SK-N-SH (cell line): ENCODE measurements at regions not wholly inside any gene's neighbourhood (a gene's known extent, or its start where the extent isn't known, plus 50 kb on each side); places are given as distances from the start of the nearest gene placed in this dataset.

Source experiments
- EP300 ChIP-seq, 2 experiments: IDR thresholded peaks; 2 replicates each; pipeline versions ENCODE4 v1.4.0 to v1.6.1; 2012; ENCODE audit warnings: borderline replicate concordance in 1 of 2, low read depth in 1 of 2, low read length in 1 of 2
- EZH2phosphoT487 ChIP-seq: fragments of 200-600 bp; sonication (generic); IDR thresholded peaks from 2 replicates; pipeline ENCODE4 v1.6.1; 2017; ENCODE audit warnings: low read depth, mixed run types, mild to moderate bottlenecking, antibody characterized with exemption, moderate library complexity, borderline replicate concordance
- FOSL2 ChIP-seq: IDR thresholded peaks from 2 replicates; pipeline ENCODE4 v1.4.0; 2012; ENCODE audit warnings: low read depth, mild to moderate bottlenecking, moderate library complexity, borderline replicate concordance
- FOXJ3 ChIP-seq: sonication (generic); formaldehyde crosslinking; IDR thresholded peaks from 2 replicates; pipeline ENCODE4 v1.5.1; 2020; ENCODE audit warnings: mild to moderate bottlenecking, missing genetic modification reagents
- FOXM1 ChIP-seq: IDR thresholded peaks from 2 replicates; pipeline ENCODE4 v1.4.0; 2012; ENCODE audit warnings: low read depth, mild to moderate bottlenecking
- JUND ChIP-seq: IDR thresholded peaks from 2 replicates; pipeline ENCODE4 v1.4.0; 2012
- RAD21 ChIP-seq: IDR thresholded peaks from 2 replicates; pipeline ENCODE4 v1.6.1; 2012; ENCODE audit warnings: mild to moderate bottlenecking, low read length
- RCOR1 ChIP-seq: fragments of 150-350 bp; IDR thresholded peaks from 2 replicates; pipeline ENCODE4 v1.6.1; 2017; ENCODE audit warnings: antibody characterized with exemption, low read length
- RFX5 ChIP-seq: IDR thresholded peaks from 2 replicates; pipeline ENCODE4 v1.6.1; 2012; ENCODE audit warnings: mild to moderate bottlenecking, improper control_type of control experiment, low read length
- TF ChIP-seq, protein P1 (sequence below): fragments of 200-600 bp; sonication (generic); IDR thresholded peaks from 2 replicates; pipeline ENCODE4 v1.6.1; 2017; ENCODE audit warnings: antibody characterized with exemption, mild to moderate bottlenecking, moderate library complexity
- TF ChIP-seq, protein P2 (sequence below): IDR thresholded peaks from 2 replicates; pipeline ENCODE4 v1.4.0; 2012; ENCODE audit warnings: low read depth
- TF ChIP-seq, protein P3 (sequence below): IDR thresholded peaks from 2 replicates; pipeline ENCODE4 v1.4.0; 2012; ENCODE audit warnings: low read depth, borderline replicate concordance
- TF ChIP-seq, protein P4 (sequence below): fragments of 150-350 bp; IDR thresholded peaks from 2 replicates; pipeline ENCODE4 v1.6.1; 2016; ENCODE audit warnings: mild to moderate bottlenecking, low read depth, low read length
- TF ChIP-seq, protein P5 (sequence below): IDR thresholded peaks from 2 replicates; pipeline ENCODE4; 2012

DNA sequence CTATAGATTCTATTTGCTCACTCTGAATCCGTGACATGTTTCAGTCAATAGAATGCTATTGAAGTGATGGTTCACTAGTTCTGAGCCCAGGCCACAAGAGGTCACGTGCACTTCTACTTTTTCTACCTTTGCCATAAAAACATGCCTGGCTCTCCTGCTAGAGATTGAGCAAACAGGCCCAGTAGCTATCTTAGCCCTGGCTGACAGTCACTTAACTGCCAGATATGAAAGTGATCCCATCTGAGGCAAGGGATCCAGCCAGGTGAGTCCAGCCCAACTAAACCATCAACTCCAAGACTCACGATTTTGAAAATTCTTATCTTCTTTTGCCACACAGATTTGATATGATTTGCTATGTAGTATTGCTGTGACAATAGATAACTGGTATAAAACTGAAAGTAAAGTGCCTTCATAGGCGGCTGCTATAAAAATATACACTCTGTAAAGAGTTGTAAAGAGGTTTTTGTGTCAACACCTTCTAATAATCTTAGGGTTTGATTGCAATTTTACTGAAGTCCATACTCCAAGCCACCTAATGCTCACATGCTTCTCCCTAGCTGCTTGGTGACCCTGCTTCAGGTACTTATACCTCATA, 937.7 kb upstream of the SOX9 start:
- TF ChIP-seq FOXM1: no peak
- TF ChIP-seq, protein P1, sequence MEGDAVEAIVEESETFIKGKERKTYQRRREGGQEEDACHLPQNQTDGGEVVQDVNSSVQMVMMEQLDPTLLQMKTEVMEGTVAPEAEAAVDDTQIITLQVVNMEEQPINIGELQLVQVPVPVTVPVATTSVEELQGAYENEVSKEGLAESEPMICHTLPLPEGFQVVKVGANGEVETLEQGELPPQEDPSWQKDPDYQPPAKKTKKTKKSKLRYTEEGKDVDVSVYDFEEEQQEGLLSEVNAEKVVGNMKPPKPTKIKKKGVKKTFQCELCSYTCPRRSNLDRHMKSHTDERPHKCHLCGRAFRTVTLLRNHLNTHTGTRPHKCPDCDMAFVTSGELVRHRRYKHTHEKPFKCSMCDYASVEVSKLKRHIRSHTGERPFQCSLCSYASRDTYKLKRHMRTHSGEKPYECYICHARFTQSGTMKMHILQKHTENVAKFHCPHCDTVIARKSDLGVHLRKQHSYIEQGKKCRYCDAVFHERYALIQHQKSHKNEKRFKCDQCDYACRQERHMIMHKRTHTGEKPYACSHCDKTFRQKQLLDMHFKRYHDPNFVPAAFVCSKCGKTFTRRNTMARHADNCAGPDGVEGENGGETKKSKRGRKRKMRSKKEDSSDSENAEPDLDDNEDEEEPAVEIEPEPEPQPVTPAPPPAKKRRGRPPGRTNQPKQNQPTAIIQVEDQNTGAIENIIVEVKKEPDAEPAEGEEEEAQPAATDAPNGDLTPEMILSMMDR: no peak
- TF ChIP-seq FOXJ3 (CRISPR knock-in tag): no peak
- TF ChIP-seq, protein P2, sequence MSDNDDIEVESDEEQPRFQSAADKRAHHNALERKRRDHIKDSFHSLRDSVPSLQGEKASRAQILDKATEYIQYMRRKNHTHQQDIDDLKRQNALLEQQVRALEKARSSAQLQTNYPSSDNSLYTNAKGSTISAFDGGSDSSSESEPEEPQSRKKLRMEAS: no peak
- no peak for TF ChIP-seq RCOR1
- TF ChIP-seq RFX5: no peak
- TF ChIP-seq, protein P3, sequence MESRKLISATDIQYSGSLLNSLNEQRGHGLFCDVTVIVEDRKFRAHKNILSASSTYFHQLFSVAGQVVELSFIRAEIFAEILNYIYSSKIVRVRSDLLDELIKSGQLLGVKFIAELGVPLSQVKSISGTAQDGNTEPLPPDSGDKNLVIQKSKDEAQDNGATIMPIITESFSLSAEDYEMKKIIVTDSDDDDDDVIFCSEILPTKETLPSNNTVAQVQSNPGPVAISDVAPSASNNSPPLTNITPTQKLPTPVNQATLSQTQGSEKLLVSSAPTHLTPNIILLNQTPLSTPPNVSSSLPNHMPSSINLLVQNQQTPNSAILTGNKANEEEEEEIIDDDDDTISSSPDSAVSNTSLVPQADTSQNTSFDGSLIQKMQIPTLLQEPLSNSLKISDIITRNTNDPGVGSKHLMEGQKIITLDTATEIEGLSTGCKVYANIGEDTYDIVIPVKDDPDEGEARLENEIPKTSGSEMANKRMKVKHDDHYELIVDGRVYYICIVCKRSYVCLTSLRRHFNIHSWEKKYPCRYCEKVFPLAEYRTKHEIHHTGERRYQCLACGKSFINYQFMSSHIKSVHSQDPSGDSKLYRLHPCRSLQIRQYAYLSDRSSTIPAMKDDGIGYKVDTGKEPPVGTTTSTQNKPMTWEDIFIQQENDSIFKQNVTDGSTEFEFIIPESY: no peak
- TF ChIP-seq, protein P4, sequence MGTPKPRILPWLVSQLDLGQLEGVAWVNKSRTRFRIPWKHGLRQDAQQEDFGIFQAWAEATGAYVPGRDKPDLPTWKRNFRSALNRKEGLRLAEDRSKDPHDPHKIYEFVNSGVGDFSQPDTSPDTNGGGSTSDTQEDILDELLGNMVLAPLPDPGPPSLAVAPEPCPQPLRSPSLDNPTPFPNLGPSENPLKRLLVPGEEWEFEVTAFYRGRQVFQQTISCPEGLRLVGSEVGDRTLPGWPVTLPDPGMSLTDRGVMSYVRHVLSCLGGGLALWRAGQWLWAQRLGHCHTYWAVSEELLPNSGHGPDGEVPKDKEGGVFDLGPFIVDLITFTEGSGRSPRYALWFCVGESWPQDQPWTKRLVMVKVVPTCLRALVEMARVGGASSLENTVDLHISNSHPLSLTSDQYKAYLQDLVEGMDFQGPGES: no peak
- no peak for TF ChIP-seq RAD21
- TF ChIP-seq EP300 (IDR thresholded peaks at IDR 0.05; ENCODE audit: borderline replicate concordance in 1 of 2, low read depth in 1 of 2, low read length in 1 of 2): no peak
- TF ChIP-seq EZH2phosphoT487: no peak
- TF ChIP-seq, protein P5, sequence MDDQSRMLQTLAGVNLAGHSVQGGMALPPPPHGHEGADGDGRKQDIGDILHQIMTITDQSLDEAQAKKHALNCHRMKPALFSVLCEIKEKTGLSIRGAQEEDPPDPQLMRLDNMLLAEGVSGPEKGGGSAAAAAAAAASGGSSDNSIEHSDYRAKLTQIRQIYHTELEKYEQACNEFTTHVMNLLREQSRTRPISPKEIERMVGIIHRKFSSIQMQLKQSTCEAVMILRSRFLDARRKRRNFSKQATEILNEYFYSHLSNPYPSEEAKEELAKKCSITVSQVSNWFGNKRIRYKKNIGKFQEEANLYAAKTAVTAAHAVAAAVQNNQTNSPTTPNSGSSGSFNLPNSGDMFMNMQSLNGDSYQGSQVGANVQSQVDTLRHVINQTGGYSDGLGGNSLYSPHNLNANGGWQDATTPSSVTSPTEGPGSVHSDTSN: no peak
- TF ChIP-seq FOSL2: no peak
- TF ChIP-seq JUND: no peak
